H1 (cell line): ENCODE measurements at regions not wholly inside any gene's neighbourhood (a gene's known extent, or its start where the extent isn't known, plus 50 kb on each side); places are given as distances from the start of the nearest gene placed in this dataset.

Experiments used
- EP300 ChIP-seq, 2 experiments: IDR thresholded peaks; 1 replicate in 1 of 2; 2 replicates in 1 of 2; pipeline ENCODE4 v1.6.1; 2011 to 2012; ENCODE audit warnings: low read depth in 2 of 2, low read length in 2 of 2, mild to moderate bottlenecking in 2 of 2, borderline replicate concordance in 1 of 2, inconsistent platforms in 1 of 2, moderate library complexity in 1 of 2
- POLR2A ChIP-seq, 2 experiments: IDR thresholded peaks; 1 replicate in 1 of 2; 2 replicates in 1 of 2; pipeline ENCODE4 v1.6.1; 2011; ENCODE audit warnings: low read depth in 2 of 2, low read length in 2 of 2, mild to moderate bottlenecking in 2 of 2; ENCODE audit errors: control extremely low read depth in 1 of 2
- SIRT6 ChIP-seq: IDR thresholded peaks from one replicate; pipeline ENCODE4 v1.7.1; 2012; ENCODE audit warnings: low read length, inconsistent platforms

GRCh38 chr6:126914172-126914571 lies 204.3 kb upstream of the RSPO3 start (continued):
- TF ChIP-seq EP300 (IDR thresholded peaks at IDR 0.05; ENCODE audit: borderline replicate concordance in 1 of 2, low read depth in 2 of 2, low read length in 2 of 2) (no peak), POLR2A (IDR thresholded peaks at IDR 0.05; ENCODE audit: control extremely low read depth in 1 of 2, low read depth in 2 of 2, low read length in 2 of 2) (no peak), SIRT6 (no peak)
